WTC11 (cell line): ENCODE measurements at regions not wholly inside any gene's neighbourhood (a gene's known extent, or its start where the extent isn't known, plus 50 kb on each side); places are given as distances from the start of the nearest gene placed in this dataset.

ENCODE experiments used
- ATAC-seq: fragments of 200-7000 bp; cut with Tn5 transposase; 2 replicates; pipeline ENCODE4 v1.10.0; 2021; ENCODE audit warnings: mild to moderate bottlenecking, moderate library complexity
- CTCF ChIA-PET: fragments of 300-600 bp; sonication (Branson Sonifier 250); formaldehyde crosslinking; loops from one replicate; lab custom pipeline; 2021; ENCODE audit warnings: antibody characterized with exemption; lab: Charles Lee
- POLR2A ChIA-PET: fragments of 350-600 bp; sonication (Branson Sonifier 250); formaldehyde crosslinking; loops from one replicate; lab custom pipeline; 2021; ENCODE audit warnings: antibody characterized with exemption; lab: Charles Lee
- DNase-seq: peaks from one replicate; pipeline ENCODE4 v3.0.0; 2021; ENCODE audit warnings: low spot score
- H3K27ac Mint-ChIP-seq: 2 replicates; pipeline ENCODE4 v1.8.0; 2021; ENCODE audit warnings: mixed read lengths
- H3K27me3 Mint-ChIP-seq: 2 replicates; pipeline ENCODE4 v1.8.0; 2021; ENCODE audit warnings: low read depth, mild to moderate bottlenecking, moderate library complexity, mixed read lengths
- H3K36me3 Mint-ChIP-seq: 2 replicates; pipeline ENCODE4 v1.8.0; 2021; ENCODE audit warnings: mixed read lengths
- H3K4me1 Mint-ChIP-seq: 2 replicates; pipeline ENCODE4 v1.8.0; 2022; ENCODE audit warnings: mixed read lengths
- H3K4me3 Mint-ChIP-seq: 2 replicates; pipeline ENCODE4 v1.8.0; 2021; ENCODE audit warnings: mild to moderate bottlenecking, moderate library complexity, mixed read lengths
- H3K9me3 Mint-ChIP-seq: 2 replicates; pipeline ENCODE4 v1.8.0; 2021; ENCODE audit warnings: mixed read lengths
- AR ChIP-seq: fragments of 250-450 bp; sonication (Bioruptor Pico); IDR thresholded peaks from 2 replicates; pipeline ENCODE4 v1.9.0; 2021; ENCODE audit warnings: mild to moderate bottlenecking
- ESRRA ChIP-seq: sonication (generic); formaldehyde crosslinking; IDR thresholded peaks from 2 replicates; pipeline ENCODE4 v1.8.1; 2022; ENCODE audit warnings: mild to moderate bottlenecking, missing genetic modification reagents, borderline replicate concordance
- NFE2L1 ChIP-seq: sonication (generic); formaldehyde crosslinking; IDR thresholded peaks from 2 replicates; pipeline ENCODE4 v1.8.1; 2023; ENCODE audit warnings: missing genetic modification reagents
- NFYB ChIP-seq: sonication (generic); formaldehyde crosslinking; conservative IDR thresholded peaks from 2 replicates; pipeline ENCODE4 v1.8.0; 2022; ENCODE audit warnings: low read depth, missing genetic modification reagents
- SP1 ChIP-seq: sonication (generic); formaldehyde crosslinking; conservative IDR thresholded peaks from 2 replicates; pipeline ENCODE4 v1.8.1; 2022; ENCODE audit warnings: missing genetic modification reagents
- USF1 ChIP-seq: sonication (generic); formaldehyde crosslinking; IDR thresholded peaks from 2 replicates; pipeline ENCODE4 v1.8.0; 2022; ENCODE audit warnings: mild to moderate bottlenecking, missing genetic modification reagents
- ZMAT4 ChIP-seq: fragments of 250-450 bp; sonication (Bioruptor Pico); IDR thresholded peaks from 2 replicates; pipeline ENCODE4 v1.9.0; 2021; ENCODE audit warnings: mild to moderate bottlenecking
- ZNF263 ChIP-seq: sonication (generic); formaldehyde crosslinking; IDR thresholded peaks from 2 replicates; pipeline ENCODE4 v1.8.1; 2022; ENCODE audit warnings: low read depth, mild to moderate bottlenecking, moderate library complexity, missing genetic modification reagents
- ZNF317 ChIP-seq: sonication (generic); formaldehyde crosslinking; IDR thresholded peaks from 2 replicates; pipeline ENCODE4 v1.8.1; 2023; ENCODE audit warnings: low read depth, mild to moderate bottlenecking, moderate library complexity, missing genetic modification reagents, borderline replicate concordance
- ZNF671 ChIP-seq: fragments of 250-450 bp; sonication (Bioruptor Pico); IDR thresholded peaks from 2 replicates; pipeline ENCODE4 v1.8.0; 2021; ENCODE audit warnings: mild to moderate bottlenecking
- TF ChIP-seq, protein P1 (sequence below): fragments of 200-600 bp; IDR thresholded peaks from 2 replicates; pipeline ENCODE4 v1.8.0; 2022; ENCODE audit warnings: antibody characterized with exemption
- TF ChIP-seq, protein P2 (sequence below): fragments of 250-450 bp; sonication (Bioruptor Pico); IDR thresholded peaks from 2 replicates; pipeline ENCODE4 v1.8.0; 2021; ENCODE audit warnings: mild to moderate bottlenecking
- TF ChIP-seq, protein P3 (sequence below): sonication (generic); formaldehyde crosslinking; IDR thresholded peaks from 2 replicates; pipeline ENCODE4 v1.8.0; 2022; ENCODE audit warnings: mild to moderate bottlenecking, missing genetic modification reagents
- TF ChIP-seq, protein P4 (sequence below): sonication (generic); formaldehyde crosslinking; IDR thresholded peaks from 2 replicates; pipeline ENCODE4 v1.8.1; 2023; ENCODE audit warnings: mild to moderate bottlenecking, moderate library complexity, missing genetic modification reagents
- TF ChIP-seq, protein P5 (sequence below): fragments of 250-450 bp; sonication (Bioruptor Pico); IDR thresholded peaks from 2 replicates; pipeline ENCODE4 v2.1.2; 2022; ENCODE audit warnings: mild to moderate bottlenecking, moderate library complexity

- no peak overlapping the region for H3K4me3 Mint-ChIP-seq
- DNase-seq: no peak
- TF ChIP-seq, protein P1, sequence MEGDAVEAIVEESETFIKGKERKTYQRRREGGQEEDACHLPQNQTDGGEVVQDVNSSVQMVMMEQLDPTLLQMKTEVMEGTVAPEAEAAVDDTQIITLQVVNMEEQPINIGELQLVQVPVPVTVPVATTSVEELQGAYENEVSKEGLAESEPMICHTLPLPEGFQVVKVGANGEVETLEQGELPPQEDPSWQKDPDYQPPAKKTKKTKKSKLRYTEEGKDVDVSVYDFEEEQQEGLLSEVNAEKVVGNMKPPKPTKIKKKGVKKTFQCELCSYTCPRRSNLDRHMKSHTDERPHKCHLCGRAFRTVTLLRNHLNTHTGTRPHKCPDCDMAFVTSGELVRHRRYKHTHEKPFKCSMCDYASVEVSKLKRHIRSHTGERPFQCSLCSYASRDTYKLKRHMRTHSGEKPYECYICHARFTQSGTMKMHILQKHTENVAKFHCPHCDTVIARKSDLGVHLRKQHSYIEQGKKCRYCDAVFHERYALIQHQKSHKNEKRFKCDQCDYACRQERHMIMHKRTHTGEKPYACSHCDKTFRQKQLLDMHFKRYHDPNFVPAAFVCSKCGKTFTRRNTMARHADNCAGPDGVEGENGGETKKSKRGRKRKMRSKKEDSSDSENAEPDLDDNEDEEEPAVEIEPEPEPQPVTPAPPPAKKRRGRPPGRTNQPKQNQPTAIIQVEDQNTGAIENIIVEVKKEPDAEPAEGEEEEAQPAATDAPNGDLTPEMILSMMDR: no peak
- TF ChIP-seq ZNF671 (CRISPR knock-in tag): no peak
- TF ChIP-seq, protein P2, sequence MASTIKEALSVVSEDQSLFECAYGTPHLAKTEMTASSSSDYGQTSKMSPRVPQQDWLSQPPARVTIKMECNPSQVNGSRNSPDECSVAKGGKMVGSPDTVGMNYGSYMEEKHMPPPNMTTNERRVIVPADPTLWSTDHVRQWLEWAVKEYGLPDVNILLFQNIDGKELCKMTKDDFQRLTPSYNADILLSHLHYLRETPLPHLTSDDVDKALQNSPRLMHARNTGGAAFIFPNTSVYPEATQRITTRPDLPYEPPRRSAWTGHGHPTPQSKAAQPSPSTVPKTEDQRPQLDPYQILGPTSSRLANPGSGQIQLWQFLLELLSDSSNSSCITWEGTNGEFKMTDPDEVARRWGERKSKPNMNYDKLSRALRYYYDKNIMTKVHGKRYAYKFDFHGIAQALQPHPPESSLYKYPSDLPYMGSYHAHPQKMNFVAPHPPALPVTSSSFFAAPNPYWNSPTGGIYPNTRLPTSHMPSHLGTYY (CRISPR knock-in tag): no peak
- no peak for TF ChIP-seq ZNF263 (CRISPR knock-in tag)
- TF ChIP-seq, all 79 proteins: peak for 0
- no peak overlapping the region for H3K27ac Mint-ChIP-seq
- no peaks in the 10 kb centered on the region for H3K4me1 Mint-ChIP-seq
- H3K36me3 Mint-ChIP-seq: no peaks in the 10 kb centered on the region
- ChIA-PET CTCF (interaction anchor here (1.4 to 1.5 kb wide), 2 partner anchors 10 to 178 kb away, joined by 3 to 4 read pairs; no protein-coding TSS in a partner anchor), POLR2A (no interaction called here)
- H3K9me3 Mint-ChIP-seq: peaks cover 12% of the 10 kb centered on the region
- no peak for ATAC-seq
- no peaks in the 10 kb centered on the region; the same call in 1 of the 2 replicates for H3K27me3 Mint-ChIP-seq
Observed at GRCh38 chr18:48485828-48486405, 52.9 kb upstream of the CTIF start.

DNA sequence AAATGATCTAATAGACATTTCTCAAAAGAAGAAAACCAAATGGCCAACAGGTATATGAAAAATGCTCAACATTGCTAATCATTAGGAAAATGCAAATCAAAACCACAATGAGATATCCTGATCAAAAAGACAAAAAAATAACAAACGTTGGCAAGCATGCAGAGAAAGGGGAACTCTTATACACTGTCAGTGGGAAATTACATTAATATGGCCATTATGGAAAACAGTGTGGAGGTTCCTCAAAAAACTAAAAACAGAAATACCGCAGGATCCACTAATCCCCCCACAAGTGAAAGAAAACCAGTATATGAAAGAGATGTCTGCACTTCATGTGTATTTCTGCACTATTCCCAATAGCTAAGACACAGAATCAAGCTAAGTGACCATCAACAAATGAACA is 57.7 kb upstream of the CTIF start:
- H3K36me3 Mint-ChIP-seq: no peaks in the 10 kb centered on the region
- ATAC-seq (no peak), DNase-seq (no peak)
- ChIA-PET POLR2A (no interaction called here), CTCF (interaction anchor here (1.3 to 1.9 kb wide), 2 partner anchors 36 to 159 kb away, joined by 3 to 6 read pairs; no protein-coding TSS in a partner anchor)
- no peaks in the 10 kb centered on the region; the same call in 1 of the 2 replicates for H3K27me3 Mint-ChIP-seq
- H3K27ac Mint-ChIP-seq: no peak overlapping the region
- H3K9me3 Mint-ChIP-seq: peaks cover 5% of the 10 kb centered on the region; the same call in 1 of the 2 replicates
- no peak overlapping the region for H3K4me3 Mint-ChIP-seq
- no peaks in the 10 kb centered on the region for H3K4me1 Mint-ChIP-seq
- TF ChIP-seq SP1 (CRISPR knock-in tag) (no peak), ZNF317 (CRISPR knock-in tag) (no peak), NFYB (CRISPR knock-in tag) (no peak), NFE2L1 (no peak), USF1 (CRISPR knock-in tag) (no peak)

- H3K36me3 Mint-ChIP-seq: no peaks in the 10 kb centered on the region
- ATAC-seq: no peak
- POLR2A ChIA-PET: no interaction called here
- H3K27ac Mint-ChIP-seq: no peak overlapping the region
- H3K4me1 Mint-ChIP-seq: no peaks in the 10 kb centered on the region
- H3K9me3 Mint-ChIP-seq: no peaks in the 10 kb centered on the region
- H3K27me3 Mint-ChIP-seq: no peaks in the 10 kb centered on the region
- no peak overlapping the region for H3K4me3 Mint-ChIP-seq
- CTCF ChIA-PET: no interaction called here
- DNase-seq: no peak
- TF ChIP-seq AR: no peak
- TF ChIP-seq, protein P3, sequence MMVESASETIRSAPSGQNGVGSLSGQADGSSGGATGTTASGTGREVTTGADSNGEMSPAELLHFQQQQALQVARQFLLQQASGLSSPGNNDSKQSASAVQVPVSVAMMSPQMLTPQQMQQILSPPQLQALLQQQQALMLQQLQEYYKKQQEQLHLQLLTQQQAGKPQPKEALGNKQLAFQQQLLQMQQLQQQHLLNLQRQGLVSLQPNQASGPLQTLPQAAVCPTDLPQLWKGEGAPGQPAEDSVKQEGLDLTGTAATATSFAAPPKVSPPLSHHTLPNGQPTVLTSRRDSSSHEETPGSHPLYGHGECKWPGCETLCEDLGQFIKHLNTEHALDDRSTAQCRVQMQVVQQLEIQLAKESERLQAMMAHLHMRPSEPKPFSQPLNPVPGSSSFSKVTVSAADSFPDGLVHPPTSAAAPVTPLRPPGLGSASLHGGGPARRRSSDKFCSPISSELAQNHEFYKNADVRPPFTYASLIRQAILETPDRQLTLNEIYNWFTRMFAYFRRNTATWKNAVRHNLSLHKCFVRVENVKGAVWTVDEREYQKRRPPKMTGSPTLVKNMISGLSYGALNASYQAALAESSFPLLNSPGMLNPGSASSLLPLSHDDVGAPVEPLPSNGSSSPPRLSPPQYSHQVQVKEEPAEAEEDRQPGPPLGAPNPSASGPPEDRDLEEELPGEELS: no peak
- TF ChIP-seq, protein P4, sequence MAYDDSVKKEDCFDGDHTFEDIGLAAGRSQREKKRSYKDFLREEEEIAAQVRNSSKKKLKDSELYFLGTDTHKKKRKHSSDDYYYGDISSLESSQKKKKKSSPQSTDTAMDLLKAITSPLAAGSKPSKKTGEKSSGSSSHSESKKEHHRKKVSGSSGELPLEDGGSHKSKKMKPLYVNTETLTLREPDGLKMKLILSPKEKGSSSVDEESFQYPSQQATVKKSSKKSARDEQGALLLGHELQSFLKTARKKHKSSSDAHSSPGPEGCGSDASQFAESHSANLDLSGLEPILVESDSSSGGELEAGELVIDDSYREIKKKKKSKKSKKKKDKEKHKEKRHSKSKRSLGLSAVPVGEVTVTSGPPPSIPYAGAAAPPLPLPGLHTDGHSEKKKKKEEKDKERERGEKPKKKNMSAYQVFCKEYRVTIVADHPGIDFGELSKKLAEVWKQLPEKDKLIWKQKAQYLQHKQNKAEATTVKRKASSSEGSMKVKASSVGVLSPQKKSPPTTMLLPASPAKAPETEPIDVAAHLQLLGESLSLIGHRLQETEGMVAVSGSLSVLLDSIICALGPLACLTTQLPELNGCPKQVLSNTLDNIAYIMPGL: no peak
- no peak for TF ChIP-seq ZMAT4 (CRISPR knock-in tag)
- TF ChIP-seq, protein P2 (CRISPR knock-in tag): no peak
- TF ChIP-seq, protein P5, sequence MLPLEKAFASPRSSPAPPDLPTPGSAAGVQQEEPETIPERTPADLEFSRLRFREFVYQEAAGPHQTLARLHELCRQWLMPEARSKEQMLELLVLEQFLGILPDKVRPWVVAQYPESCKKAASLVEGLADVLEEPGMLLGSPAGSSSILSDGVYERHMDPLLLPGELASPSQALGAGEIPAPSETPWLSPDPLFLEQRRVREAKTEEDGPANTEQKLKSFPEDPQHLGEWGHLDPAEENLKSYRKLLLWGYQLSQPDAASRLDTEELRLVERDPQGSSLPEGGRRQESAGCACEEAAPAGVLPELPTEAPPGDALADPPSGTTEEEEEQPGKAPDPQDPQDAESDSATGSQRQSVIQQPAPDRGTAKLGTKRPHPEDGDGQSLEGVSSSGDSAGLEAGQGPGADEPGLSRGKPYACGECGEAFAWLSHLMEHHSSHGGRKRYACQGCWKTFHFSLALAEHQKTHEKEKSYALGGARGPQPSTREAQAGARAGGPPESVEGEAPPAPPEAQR: no peak
- no peak for TF ChIP-seq ESRRA (CRISPR knock-in tag)
Observed at GRCh38 chr18:48479531-48479930, 59.3 kb upstream of the CTIF start.
